Erythroblast (primary cell): ENCODE measurements at regions not wholly inside any gene's neighbourhood (a gene's known extent, or its start where the extent isn't known, plus 50 kb on each side); places are given as distances from the start of the nearest gene placed in this dataset.

Source experiments
- GATA1 ChIP-seq: IDR thresholded peaks from 2 replicates; pipeline ENCODE4 v1.6.1; 2011; ENCODE audit warnings: low read depth, mild to moderate bottlenecking, control low read depth, low read length, moderate library complexity
- POLR2A ChIP-seq: IDR thresholded peaks from 2 replicates; pipeline ENCODE4 v1.6.1; 2011; ENCODE audit warnings: mild to moderate bottlenecking, low read length

DNA sequence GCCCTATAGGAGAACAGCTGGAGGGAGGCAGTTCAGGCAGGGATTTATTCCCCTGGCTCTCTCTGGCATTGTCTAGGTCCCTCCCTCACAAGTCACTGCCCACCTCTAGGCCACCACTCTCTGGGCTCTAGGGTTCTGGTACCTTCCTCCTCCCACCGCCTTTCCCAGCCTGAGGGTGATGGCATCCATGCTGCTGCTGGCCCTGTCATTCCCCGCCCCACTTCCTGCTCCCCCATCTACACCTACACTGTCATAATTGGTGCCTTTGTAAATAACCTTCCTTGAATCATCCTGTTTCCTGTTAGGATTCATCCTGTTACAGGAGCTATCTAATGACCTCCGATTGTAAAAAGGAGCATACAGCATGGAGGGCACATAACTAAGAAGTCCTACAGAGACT lies 303.3 kb upstream of the COBL start:
- TF ChIP-seq POLR2A (no peak), GATA1 (no peak)
